ENCODE measurements at regions not wholly inside any gene's neighbourhood (a gene's known extent, or its start where the extent isn't known, plus 50 kb on each side); places are given as distances from the start of the nearest gene placed in this dataset.

DNA sequence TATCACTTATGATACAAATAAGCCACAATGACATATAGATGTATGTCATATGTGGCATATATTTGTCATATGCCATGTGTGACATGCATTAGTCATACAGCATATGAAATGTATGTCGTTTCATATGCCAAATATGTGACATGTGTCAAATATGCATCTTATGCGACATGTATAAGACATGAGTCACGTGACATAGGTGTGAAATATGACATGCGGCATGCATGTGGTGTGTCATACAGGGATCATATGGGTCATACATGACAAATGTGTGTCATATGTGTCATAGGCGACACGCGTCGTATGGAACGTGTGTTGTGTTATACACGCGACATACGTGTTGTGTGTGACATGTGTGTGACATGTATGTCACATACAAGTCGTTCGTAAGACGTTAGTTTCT is 2154.0 kb upstream of the PIK3C3 start:
- no peaks in the 10 kb centered on the region for H3K27me3 ChIP-seq (ENCODE audit: low read length)
- H2AFZ ChIP-seq (ENCODE audit: low read depth, low read length, severe bottlenecking): no peak overlapping the region
- H3K79me2 ChIP-seq (ENCODE audit: insufficient read depth, low read length): no peaks in the 10 kb centered on the region
- H3K36me3 ChIP-seq (ENCODE audit: low read length): no peaks in the 10 kb centered on the region
- H3K4me2 ChIP-seq (ENCODE audit: low read depth, low read length, poor library complexity, severe bottlenecking): no peak overlapping the region
- H4K20me1 ChIP-seq (ENCODE audit: low read depth, low read length): no peaks in the 10 kb centered on the region
- no peak overlapping the region for H3K27ac ChIP-seq (ENCODE audit: low read depth, low read length)
- no peak overlapping the region for H3K9ac ChIP-seq (ENCODE audit: low read length)
- H3K9me3 ChIP-seq (ENCODE audit: insufficient read depth, low read length): peaks cover 36% of the 10 kb centered on the region; the same call in 1 of the 2 replicates
- no peaks in the 10 kb centered on the region for H3K9me2 ChIP-seq (replicated peaks; ENCODE audit: insufficient read depth, low read length)
- TF ChIP-seq, protein P1, sequence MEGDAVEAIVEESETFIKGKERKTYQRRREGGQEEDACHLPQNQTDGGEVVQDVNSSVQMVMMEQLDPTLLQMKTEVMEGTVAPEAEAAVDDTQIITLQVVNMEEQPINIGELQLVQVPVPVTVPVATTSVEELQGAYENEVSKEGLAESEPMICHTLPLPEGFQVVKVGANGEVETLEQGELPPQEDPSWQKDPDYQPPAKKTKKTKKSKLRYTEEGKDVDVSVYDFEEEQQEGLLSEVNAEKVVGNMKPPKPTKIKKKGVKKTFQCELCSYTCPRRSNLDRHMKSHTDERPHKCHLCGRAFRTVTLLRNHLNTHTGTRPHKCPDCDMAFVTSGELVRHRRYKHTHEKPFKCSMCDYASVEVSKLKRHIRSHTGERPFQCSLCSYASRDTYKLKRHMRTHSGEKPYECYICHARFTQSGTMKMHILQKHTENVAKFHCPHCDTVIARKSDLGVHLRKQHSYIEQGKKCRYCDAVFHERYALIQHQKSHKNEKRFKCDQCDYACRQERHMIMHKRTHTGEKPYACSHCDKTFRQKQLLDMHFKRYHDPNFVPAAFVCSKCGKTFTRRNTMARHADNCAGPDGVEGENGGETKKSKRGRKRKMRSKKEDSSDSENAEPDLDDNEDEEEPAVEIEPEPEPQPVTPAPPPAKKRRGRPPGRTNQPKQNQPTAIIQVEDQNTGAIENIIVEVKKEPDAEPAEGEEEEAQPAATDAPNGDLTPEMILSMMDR (IDR thresholded peaks at IDR 0.05; ENCODE audit: insufficient read depth, low read length, poor library complexity, severe bottlenecking): no peak
- TF ChIP-seq EZH2phosphoT487 (conservative IDR thresholded peaks at IDR 0.05; ENCODE audit: low read length): no peak
- no peak overlapping the region for H3K4me3 ChIP-seq (ENCODE audit: insufficient read depth, low read length, poor library complexity, severe bottlenecking)
- H3F3A ChIP-seq (ENCODE audit: insufficient read depth): peaks cover 24% of the 10 kb centered on the region

DNA sequence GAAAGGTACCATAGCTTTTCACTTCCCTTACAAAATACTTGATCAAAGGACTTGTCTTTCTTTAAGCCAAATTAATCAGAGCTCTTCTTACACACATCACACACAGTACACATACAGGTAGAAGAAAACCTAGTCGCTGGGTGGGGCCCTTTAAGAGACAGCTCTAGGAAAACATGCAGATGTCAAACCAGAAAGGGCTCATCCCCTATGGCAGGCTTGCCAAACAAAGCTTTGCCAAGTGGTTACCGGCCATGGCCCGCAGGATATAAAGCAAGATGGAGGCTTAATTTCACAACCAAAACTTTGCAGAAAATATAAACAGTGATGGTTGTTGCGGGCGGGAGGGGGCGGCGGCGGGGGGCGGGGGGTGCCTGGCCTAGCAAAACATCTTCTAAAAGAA is 2156.0 kb upstream of the PIK3C3 start:
- no peaks in the 10 kb centered on the region for H4K20me1 ChIP-seq (ENCODE audit: low read depth, low read length)
- peaks cover 24% of the 10 kb centered on the region for H3F3A ChIP-seq (ENCODE audit: insufficient read depth)
- no peak overlapping the region for H2AFZ ChIP-seq (ENCODE audit: low read depth, low read length, severe bottlenecking)
- H3K4me2 ChIP-seq (ENCODE audit: low read depth, low read length, poor library complexity, severe bottlenecking): no peak overlapping the region
- peaks cover 36% of the 10 kb centered on the region; the same call in 1 of the 2 replicates for H3K9me3 ChIP-seq (ENCODE audit: insufficient read depth, low read length)
- no peaks in the 10 kb centered on the region for H3K27me3 ChIP-seq (ENCODE audit: low read length)
- no peak overlapping the region for H3K9ac ChIP-seq (ENCODE audit: low read length)
- no peaks in the 10 kb centered on the region for H3K36me3 ChIP-seq (ENCODE audit: low read length)
- H3K9me2 ChIP-seq (replicated peaks; ENCODE audit: insufficient read depth, low read length): no peaks in the 10 kb centered on the region
- no peak overlapping the region for H3K27ac ChIP-seq (ENCODE audit: low read depth, low read length)
- no peak overlapping the region for H3K4me3 ChIP-seq (ENCODE audit: insufficient read depth, low read length, poor library complexity, severe bottlenecking)
- H3K79me2 ChIP-seq (ENCODE audit: insufficient read depth, low read length): no peaks in the 10 kb centered on the region
- TF ChIP-seq, protein P1 (IDR thresholded peaks at IDR 0.05; ENCODE audit: insufficient read depth, low read length, poor library complexity, severe bottlenecking): no peak
- no peak for TF ChIP-seq EZH2phosphoT487 (conservative IDR thresholded peaks at IDR 0.05; ENCODE audit: low read length)

DNA sequence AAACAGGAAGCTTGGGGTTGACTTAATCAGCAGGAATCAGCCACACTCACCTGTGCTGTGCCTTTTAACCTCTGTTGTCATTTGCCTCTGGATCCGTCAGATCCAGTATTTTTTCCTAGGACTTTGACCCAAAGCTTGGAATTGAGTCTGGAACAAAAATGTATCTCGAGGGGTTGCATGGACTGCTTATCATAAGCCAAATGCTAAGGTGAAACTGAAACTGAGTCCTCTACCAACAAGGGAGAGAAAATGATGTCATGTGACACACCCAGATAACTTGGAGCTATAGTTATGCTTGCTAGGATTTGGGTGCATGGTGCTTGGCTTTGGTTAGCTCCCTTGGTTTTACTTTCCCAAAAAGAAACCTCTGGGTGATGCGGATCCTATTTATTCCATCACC is 2158.6 kb upstream of the PIK3C3 start:
- Histone ChIP-seq H4K20me1 (ENCODE audit: low read depth, low read length) (no peaks in the 10 kb centered on the region), H3K4me2 (ENCODE audit: low read depth, low read length, poor library complexity, severe bottlenecking) (no peak overlapping the region), H3K9me2 (replicated peaks; ENCODE audit: insufficient read depth, low read length) (no peaks in the 10 kb centered on the region), H3F3A (ENCODE audit: insufficient read depth) (peaks cover 5% of the 10 kb centered on the region; the same call in 1 of the 2 replicates), H3K9me3 (ENCODE audit: insufficient read depth, low read length) (peaks cover 13% of the 10 kb centered on the region; the same call in 1 of the 2 replicates), H3K9ac (ENCODE audit: low read length) (no peak overlapping the region), H3K79me2 (ENCODE audit: insufficient read depth, low read length) (no peaks in the 10 kb centered on the region), H2AFZ (ENCODE audit: low read depth, low read length, severe bottlenecking) (no peak overlapping the region), H3K27ac (ENCODE audit: low read depth, low read length) (no peak overlapping the region), H3K36me3 (ENCODE audit: low read length) (no peaks in the 10 kb centered on the region), H3K27me3 (ENCODE audit: low read length) (no peaks in the 10 kb centered on the region), H3K4me3 (ENCODE audit: insufficient read depth, low read length, poor library complexity, severe bottlenecking) (no peak overlapping the region)
- TF ChIP-seq, protein P1 (IDR thresholded peaks at IDR 0.05; ENCODE audit: insufficient read depth, low read length, poor library complexity, severe bottlenecking): no peak
- TF ChIP-seq EZH2phosphoT487 (conservative IDR thresholded peaks at IDR 0.05; ENCODE audit: low read length): no peak

Data from SU-DHL-6 (cell line).